DMS114 treated with DMSO at 0.1 percent for 48 hours (cell line): ENCODE measurements at regions not wholly inside any gene's neighbourhood (a gene's known extent, or its start where the extent isn't known, plus 50 kb on each side); places are given as distances from the start of the nearest gene placed in this dataset.

Source experiments
- DNase-seq: peaks from one replicate; lab custom pipeline; 2025; ENCODE audit not compliant: unreplicated experiment; lab: John Stamatoyannopoulos, UW

GRCh38 chr10:120279196-120279595, 177.8 kb upstream of the PLPP4 start:
- no peak for DNase-seq

GRCh38 chr10:120282421-120282820, 174.6 kb upstream of the PLPP4 start:
- no peak for DNase-seq

DNA sequence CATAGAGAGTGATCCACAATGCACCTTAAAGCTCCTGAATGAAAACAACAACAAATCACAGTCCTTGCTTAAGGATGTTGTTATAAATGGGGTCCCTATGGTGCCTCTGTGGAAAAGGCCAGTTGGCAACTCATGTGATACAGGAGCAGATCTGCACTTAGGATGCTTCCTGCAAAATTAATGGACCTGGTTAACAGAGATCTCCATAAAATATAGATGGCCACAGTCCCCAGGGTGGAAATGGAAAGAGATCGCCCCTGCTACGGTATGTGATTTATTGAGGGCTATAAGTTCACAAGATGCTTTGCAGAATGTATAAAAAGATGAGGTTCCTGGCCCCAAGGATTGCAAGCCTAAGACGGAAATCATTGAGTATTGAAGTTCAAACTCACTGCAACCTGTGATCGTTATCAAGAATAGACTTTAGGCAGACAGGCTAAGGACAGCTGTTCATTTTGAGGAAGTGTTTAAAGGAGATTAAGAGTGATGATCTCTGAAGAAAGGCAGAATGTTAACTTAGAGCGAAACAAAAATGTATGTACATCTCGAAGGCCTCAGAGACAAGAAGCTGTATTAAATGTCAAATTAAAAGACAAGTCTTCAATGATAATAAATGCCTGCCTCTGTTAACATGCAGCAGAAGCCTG, 174.1 kb upstream of the PLPP4 start:
- no peak for DNase-seq

- DNase-seq = no peak
These were observed 171.6 kb upstream of the PLPP4 start for GRCh38 chr10:120285408-120285807.

- DNase-seq = no peak
These were observed 170.7 kb upstream of the PLPP4 start for GRCh38 chr10:120286280-120286679.

DNA sequence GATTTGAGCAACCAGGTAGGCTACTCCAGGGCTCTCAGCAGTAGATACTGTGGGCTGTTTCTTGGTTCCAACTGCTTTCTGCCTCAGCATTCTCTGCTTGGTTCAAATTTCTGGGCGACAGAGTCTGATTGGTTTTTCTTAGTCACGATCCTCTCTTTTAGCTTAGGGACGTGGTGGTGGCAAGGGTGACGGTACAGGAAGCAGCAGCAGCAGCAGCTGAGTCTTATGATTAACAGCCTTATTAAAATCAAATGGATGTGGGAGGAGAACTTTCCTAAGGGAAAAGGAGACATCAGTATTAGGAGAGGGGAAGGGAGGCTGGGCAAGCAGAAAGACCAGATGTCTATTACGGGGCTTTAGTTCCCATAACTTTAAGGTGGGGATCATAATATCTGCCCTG, 156.5 kb upstream of the PLPP4 start:
- no peak for DNase-seq

DNA sequence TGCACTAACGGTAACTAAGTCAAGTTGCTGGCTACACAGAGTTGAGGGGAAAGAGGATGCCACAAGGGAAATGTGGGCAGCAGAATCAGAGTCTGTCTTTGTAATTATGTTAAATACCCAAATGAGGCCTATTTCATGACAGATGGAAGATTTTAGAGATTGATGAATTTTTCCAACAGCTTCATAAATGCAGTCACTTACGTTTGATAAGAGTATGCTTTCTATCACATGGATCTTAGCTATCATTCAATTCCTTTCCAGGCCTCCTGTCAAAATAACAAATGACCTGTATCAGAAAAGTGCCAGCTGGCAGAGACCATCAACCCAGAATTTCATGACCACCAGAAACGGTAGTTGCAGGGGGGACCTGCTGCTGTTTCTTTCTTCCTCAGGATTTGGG, 148.4 kb upstream of the PLPP4 start:
- no peak for DNase-seq

DNA sequence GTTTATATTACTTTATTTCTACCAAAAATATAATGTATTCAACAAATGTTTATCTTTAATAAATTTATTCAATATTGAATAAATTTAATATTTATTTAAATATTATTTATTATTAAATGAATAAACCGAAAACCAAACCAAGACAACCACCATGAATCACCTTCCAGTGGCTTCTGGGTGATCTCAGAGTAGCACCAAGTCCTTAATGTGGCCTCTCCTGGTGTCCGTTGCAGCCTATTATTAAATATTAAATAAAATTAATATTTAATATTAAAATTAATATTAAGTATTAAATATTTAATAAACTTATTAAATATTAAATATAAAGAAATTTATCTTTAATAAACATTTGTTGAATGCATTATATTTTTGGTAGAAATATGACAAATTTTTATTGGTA, 143.3 kb upstream of the PLPP4 start:
- no peak for DNase-seq

GRCh38 chr10:120314442-120314841, 142.6 kb upstream of the PLPP4 start:
- DNase-seq = no peak

GRCh38 chr10:120318862-120319261, 138.2 kb upstream of the PLPP4 start:
- DNase-seq = no peak

- DNase-seq = no peak
These were observed 129.4 kb upstream of the PLPP4 start for GRCh38 chr10:120327675-120328074.

GRCh38 chr10:120328647-120329046, 128.4 kb upstream of the PLPP4 start:
- no peak for DNase-seq

- no peak for DNase-seq
These were observed 121.5 kb upstream of the PLPP4 start for GRCh38 chr10:120335553-120335952.

- DNase-seq = no peak
These were observed 120.6 kb upstream of the PLPP4 start for GRCh38 chr10:120336306-120336910.

GRCh38 chr10:120336911-120337540, 120.0 kb upstream of the PLPP4 start:
- DNase-seq = peak; percentile 39

DNA sequence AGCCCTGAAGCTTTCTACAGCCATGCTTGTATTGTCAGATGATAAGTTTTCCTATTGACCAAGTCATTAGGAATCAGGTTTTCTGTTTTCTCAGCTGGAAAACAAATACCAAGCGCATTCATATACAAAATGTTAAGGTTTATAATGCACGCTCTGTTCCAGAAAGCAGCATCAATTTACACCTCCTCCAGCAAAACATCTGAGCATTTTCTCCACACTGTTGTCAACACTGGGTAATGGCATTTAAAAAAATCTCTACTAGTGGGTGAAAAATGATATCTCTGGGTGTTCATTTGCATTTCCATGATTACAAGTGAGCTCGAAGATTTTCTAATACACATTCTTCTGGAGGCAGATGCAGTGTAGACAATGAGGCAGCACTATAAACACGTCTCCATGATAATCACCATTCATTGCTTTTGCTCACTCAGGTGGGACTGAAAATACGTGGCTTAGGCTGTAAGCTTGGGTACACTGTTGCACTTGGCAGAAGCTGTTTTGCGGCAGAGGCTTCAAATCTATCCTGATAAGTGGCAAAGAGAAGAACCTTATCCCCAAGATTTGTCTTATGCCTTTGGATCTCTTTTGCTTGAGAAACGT, 114.8 kb upstream of the PLPP4 start:
- no peak for DNase-seq

DNA sequence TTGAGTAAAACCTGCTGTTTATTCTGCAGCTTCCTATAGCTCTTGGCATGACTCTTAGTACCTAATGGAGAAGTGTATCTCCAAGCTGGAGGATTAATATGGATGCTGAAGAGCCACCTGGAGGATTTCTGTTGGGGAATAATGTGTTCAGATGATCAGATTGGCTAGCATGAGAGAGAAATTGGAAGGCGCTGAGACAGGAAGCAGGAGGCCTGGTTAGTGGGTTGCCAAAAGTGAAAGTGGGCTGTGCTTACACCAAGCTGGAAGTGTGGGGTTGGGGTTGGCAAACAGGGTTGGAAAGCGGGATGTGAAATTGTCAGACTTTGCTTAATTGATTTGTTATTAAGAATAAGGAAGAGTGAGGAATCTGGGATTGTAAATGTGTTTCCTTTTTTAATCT, 111.8 kb upstream of the PLPP4 start:
- no peak for DNase-seq

- no peak for DNase-seq
These were observed 109.4 kb upstream of the PLPP4 start for GRCh38 chr10:120347644-120348043.

GRCh38 chr10:120349069-120349468, 108.0 kb upstream of the PLPP4 start:
- no peak for DNase-seq

DNA sequence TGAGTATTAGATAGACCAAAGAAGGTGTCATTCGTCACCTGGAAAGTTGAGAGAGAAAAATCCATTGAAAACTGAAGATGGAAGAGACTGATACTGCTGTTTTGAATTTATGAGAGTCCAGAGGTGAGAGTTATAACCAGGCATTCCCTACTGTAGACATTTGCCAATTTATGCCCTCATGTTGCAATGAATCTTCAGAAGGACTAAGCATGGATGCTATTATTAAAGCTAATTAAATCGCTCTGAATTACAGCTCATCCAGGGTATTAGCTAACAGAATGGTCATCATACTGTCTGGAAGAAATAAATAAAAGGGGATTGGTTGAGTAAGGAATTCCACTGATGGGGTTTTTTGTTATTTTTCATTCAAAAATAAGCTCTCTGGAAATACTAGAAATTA, 101.6 kb upstream of the PLPP4 start:
- DNase-seq = no peak

DNA sequence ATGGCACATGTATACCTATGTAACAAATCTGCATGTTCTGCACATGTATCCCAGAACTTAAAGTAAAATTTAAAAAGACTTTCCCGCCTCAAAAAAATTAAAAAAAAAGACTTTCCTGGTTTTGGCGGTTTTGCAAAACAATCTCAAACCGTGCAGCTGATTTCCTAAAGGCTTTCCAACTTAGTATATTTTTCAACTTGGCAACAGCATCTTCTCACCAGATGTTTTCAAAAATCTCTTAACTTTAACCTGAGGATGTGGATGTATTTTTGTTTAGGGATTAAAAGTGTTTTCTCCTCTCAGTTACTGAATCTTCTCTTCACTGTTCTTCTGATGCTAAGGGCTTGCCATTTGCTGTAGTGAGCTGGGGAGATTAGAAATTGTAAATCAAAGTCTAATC, 96.5 kb upstream of the PLPP4 start:
- DNase-seq = no peak

- no peak for DNase-seq
These were observed 91.2 kb upstream of the PLPP4 start for GRCh38 chr10:120365872-120366271.
